ENCODE measurements at regions not wholly inside any gene's neighbourhood (a gene's known extent, or its start where the extent isn't known, plus 50 kb on each side); places are given as distances from the start of the nearest gene placed in this dataset.

DNA sequence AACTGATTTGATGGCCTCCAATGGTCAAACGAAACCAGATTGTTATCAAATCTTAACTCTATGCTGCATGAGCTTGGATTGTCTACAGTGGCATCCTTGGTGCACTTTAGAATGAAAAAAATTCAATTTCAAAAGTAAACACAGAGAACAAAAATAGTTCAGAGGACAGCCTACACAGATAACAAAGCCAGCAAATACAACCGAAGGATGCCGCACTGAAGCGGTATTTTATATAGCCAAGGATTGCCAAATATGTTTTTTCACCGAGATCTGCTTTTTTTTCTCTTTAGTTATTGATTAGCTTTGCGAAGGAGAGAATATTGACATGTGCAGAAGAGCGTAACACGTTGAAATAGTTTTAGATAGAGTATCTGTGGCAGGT is 72.0 kb downstream of the SLC4A3 start:
- 77 to 90% (median 85%) methylated on average over 8 of the region's 8 CpGs for WGBS, 5 donors
- H3K4me3 ChIP-seq, result no peak overlapping the region
- peaks cover 0 to 19% (median 8%) of the 10 kb centered on the region in 4 donors for H3K4me1 ChIP-seq
- no peaks in the 10 kb centered on the region for H3K9me3 ChIP-seq
- no peak for TF ChIP-seq POLR2A (IDR thresholded peaks at IDR 0.05)
- intact Hi-C loops (cut with DNase I; ENCODE audit: low total_unique reads), result no loop called here
- H3K27ac ChIP-seq, result no peak overlapping the region
- H3K27me3 ChIP-seq, result no peaks in the 10 kb centered on the region
- H3K36me3 ChIP-seq, result no peaks in the 10 kb centered on the region
- DNase-seq, result no peak

GRCh38 chr2:219701847-219702634 is 74.6 kb downstream of the SLC4A3 start:
- no peaks in the 10 kb centered on the region for H3K36me3 ChIP-seq
- TF ChIP-seq, protein P1, sequence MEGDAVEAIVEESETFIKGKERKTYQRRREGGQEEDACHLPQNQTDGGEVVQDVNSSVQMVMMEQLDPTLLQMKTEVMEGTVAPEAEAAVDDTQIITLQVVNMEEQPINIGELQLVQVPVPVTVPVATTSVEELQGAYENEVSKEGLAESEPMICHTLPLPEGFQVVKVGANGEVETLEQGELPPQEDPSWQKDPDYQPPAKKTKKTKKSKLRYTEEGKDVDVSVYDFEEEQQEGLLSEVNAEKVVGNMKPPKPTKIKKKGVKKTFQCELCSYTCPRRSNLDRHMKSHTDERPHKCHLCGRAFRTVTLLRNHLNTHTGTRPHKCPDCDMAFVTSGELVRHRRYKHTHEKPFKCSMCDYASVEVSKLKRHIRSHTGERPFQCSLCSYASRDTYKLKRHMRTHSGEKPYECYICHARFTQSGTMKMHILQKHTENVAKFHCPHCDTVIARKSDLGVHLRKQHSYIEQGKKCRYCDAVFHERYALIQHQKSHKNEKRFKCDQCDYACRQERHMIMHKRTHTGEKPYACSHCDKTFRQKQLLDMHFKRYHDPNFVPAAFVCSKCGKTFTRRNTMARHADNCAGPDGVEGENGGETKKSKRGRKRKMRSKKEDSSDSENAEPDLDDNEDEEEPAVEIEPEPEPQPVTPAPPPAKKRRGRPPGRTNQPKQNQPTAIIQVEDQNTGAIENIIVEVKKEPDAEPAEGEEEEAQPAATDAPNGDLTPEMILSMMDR (IDR thresholded peaks at IDR 0.05), result no peak
- TF ChIP-seq EP300 (IDR thresholded peaks at IDR 0.05) (no peak), POLR2AphosphoS5 (IDR thresholded peaks at IDR 0.05) (peak in 1 of 3 donors; percentile 25)
- no peaks in the 10 kb centered on the region for H3K9me3 ChIP-seq
- WGBS, 5 donors, result 32 to 55% (median 45%) methylated on average over 8 of the region's 8 CpGs
- no peak overlapping the region for H3K27ac ChIP-seq
- peak; percentile 51 to 53 for DNase-seq
- peaks cover 0 to 19% (median 8%) of the 10 kb centered on the region in 4 donors for H3K4me1 ChIP-seq
- H3K27me3 ChIP-seq, result peaks cover 0 to 5% (median 0%) of the 10 kb centered on the region in 3 donors
- H3K4me3 ChIP-seq, result no peak overlapping the region
- intact Hi-C loops (cut with DNase I; ENCODE audit: low total_unique reads), result no loop called here

- TF ChIP-seq POLR2A (IDR thresholded peaks at IDR 0.05), result no peak
- TF ChIP-seq, protein P1 (IDR thresholded peaks at IDR 0.05), result no peak
- TF ChIP-seq EP300 (IDR thresholded peaks at IDR 0.05), result no peak
- no peak for TF ChIP-seq POLR2AphosphoS5 (IDR thresholded peaks at IDR 0.05)
- no peak overlapping the region for H3K4me3 ChIP-seq
- DNase-seq, result no peak
Observed at GRCh38 chr2:219702796-219703545, 75.5 kb downstream of the SLC4A3 start.

GRCh38 chr2:219704878-219705277 is 77.4 kb downstream of the SLC4A3 start:
- TF ChIP-seq POLR2AphosphoS5 (IDR thresholded peaks at IDR 0.05) (no peak), POLR2A (IDR thresholded peaks at IDR 0.05) (no peak), EP300 (IDR thresholded peaks at IDR 0.05) (no peak)
- TF ChIP-seq, protein P1 (IDR thresholded peaks at IDR 0.05), result no peak
- Histone ChIP-seq H3K27me3 (peaks cover 0 to 5% (median 0%) of the 10 kb centered on the region in 3 donors), H3K27ac (no peak overlapping the region), H3K4me1 (peaks cover 0 to 27% (median 12%) of the 10 kb centered on the region in 4 donors), H3K36me3 (no peaks in the 10 kb centered on the region), H3K4me3 (no peak overlapping the region), H3K9me3 (no peaks in the 10 kb centered on the region)
- intact Hi-C loops (cut with DNase I; ENCODE audit: low total_unique reads), result no loop called here
- WGBS, 5 donors, result 81 to 91% (median 86%) methylated on average over 2 of the region's 2 CpGs
- DNase-seq, result no peak

More at GRCh38 chr2:219702796-219703545, 75.5 kb downstream of the SLC4A3 start:
- Histone ChIP-seq H3K27ac (no peak overlapping the region), H3K36me3 (no peaks in the 10 kb centered on the region), H3K4me1 (peaks cover 0 to 19% (median 8%) of the 10 kb centered on the region in 4 donors), H3K9me3 (no peaks in the 10 kb centered on the region), H3K27me3 (peaks cover 0 to 5% (median 0%) of the 10 kb centered on the region in 3 donors)
- intact Hi-C loops (cut with DNase I; ENCODE audit: low total_unique reads), result no loop called here
- 51 to 63% (median 57%) methylated on average over 7 of the region's 7 CpGs for WGBS, 5 donors
